Mesothelial cell of epicardium (in vitro differentiated cells): ENCODE measurements at regions not wholly inside any gene's neighbourhood (a gene's known extent, or its start where the extent isn't known, plus 50 kb on each side); places are given as distances from the start of the nearest gene placed in this dataset.

Source experiments
- DNase-seq, 2 experiments: peaks; one replicate each; pipeline ENCODE4 v3.0.0; 2021; ENCODE audit warnings: low spot score in 2 of 2; ENCODE audit not compliant: unreplicated experiment in 2 of 2
- H3K27ac Mint-ChIP-seq: 2 replicates; pipeline ENCODE4 v1.8.0; 2021; ENCODE audit warnings: mixed read lengths
- H3K27me3 Mint-ChIP-seq: 2 replicates; pipeline ENCODE4 v1.8.0; 2021; ENCODE audit warnings: low read depth, mixed read lengths
- H3K36me3 Mint-ChIP-seq: 2 replicates; pipeline ENCODE4 v1.8.0; 2021; ENCODE audit warnings: mixed read lengths
- H3K4me1 Mint-ChIP-seq: 2 replicates; pipeline ENCODE4 v1.8.0; 2021; ENCODE audit warnings: mixed read lengths
- H3K4me3 Mint-ChIP-seq: 2 replicates; pipeline ENCODE4 v1.8.0; 2021; ENCODE audit warnings: mild to moderate bottlenecking, moderate library complexity, mixed read lengths
- H3K9me3 Mint-ChIP-seq: 2 replicates; pipeline ENCODE4 v1.8.0; 2021; ENCODE audit warnings: mixed read lengths
- TF ChIP-seq, protein P1 (sequence below): fragments of 200-600 bp; sonication (generic); IDR thresholded peaks from one replicate; pipeline ENCODE4 v1.5.0; 2021; ENCODE audit warnings: antibody characterized with exemption; ENCODE audit not compliant: unreplicated experiment

DNA sequence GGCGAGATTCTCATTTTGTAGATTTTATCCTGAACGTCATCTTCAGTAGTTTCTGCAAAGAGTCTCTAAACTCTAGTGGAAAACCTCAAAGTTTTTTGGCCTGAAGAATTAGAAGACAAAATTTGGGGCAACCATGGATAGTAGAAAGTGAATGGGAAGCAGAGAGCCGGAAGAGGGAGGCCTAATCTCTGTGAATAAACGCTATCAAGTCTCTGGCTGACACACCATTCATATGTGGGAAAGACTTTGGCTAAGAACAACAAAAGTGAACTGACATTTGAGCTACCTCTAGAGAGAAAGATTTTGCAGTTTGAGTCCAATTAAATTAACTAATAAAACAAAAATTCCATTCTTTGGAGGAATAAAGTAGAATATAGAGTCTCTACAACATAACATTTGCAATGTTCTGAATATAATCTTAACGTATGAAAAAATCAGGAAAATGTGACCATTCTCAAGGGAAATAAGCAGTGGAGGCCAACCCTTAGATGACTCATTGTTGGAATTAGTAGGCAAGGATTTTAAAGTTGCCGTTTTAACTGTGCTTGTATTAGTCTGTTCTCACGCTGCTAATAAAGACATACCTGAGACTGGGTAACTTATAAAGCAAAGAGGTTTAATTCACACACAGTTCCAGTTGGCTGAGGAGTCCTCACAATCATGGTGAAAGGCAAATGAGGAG lies 184.6 kb downstream of the C3orf38 start:
- Mint-ChIP-seq H3K4me1 (no peaks in the 10 kb centered on the region), H3K9me3 (peaks cover 37% of the 10 kb centered on the region), H3K4me3 (no peak overlapping the region), H3K27ac (no peak overlapping the region), H3K36me3 (peaks cover 3% of the 10 kb centered on the region), H3K27me3 (no peaks in the 10 kb centered on the region)
- no peak for DNase-seq
- TF ChIP-seq, protein P1, sequence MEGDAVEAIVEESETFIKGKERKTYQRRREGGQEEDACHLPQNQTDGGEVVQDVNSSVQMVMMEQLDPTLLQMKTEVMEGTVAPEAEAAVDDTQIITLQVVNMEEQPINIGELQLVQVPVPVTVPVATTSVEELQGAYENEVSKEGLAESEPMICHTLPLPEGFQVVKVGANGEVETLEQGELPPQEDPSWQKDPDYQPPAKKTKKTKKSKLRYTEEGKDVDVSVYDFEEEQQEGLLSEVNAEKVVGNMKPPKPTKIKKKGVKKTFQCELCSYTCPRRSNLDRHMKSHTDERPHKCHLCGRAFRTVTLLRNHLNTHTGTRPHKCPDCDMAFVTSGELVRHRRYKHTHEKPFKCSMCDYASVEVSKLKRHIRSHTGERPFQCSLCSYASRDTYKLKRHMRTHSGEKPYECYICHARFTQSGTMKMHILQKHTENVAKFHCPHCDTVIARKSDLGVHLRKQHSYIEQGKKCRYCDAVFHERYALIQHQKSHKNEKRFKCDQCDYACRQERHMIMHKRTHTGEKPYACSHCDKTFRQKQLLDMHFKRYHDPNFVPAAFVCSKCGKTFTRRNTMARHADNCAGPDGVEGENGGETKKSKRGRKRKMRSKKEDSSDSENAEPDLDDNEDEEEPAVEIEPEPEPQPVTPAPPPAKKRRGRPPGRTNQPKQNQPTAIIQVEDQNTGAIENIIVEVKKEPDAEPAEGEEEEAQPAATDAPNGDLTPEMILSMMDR, result no peak

DNA sequence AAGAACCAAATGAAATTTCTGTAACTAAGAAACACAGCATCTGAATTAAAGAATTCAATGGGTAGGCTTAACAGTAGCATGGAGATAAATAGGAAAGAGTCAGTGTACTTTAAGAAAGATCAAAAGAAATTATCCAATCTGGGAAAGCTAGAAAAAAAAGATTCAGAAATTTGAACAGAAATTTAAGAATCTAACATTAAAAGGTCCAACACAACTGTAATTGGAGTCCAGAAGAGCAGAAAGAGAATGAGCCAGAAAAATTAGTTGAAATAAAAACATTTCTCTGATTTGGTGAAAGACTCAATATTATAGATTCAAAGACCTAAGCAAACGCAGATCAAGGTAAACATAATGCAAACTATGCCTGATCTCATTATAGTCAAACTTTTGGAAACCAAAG lies 187.1 kb downstream of the C3orf38 start:
- no peak for DNase-seq
- H3K4me1 Mint-ChIP-seq, result no peaks in the 10 kb centered on the region
- H3K27me3 Mint-ChIP-seq, result no peaks in the 10 kb centered on the region
- peaks cover 37% of the 10 kb centered on the region for H3K9me3 Mint-ChIP-seq
- TF ChIP-seq, protein P1, result no peak
- H3K27ac Mint-ChIP-seq, result no peak overlapping the region
- no peak overlapping the region for H3K4me3 Mint-ChIP-seq
- peaks cover 3% of the 10 kb centered on the region for H3K36me3 Mint-ChIP-seq

DNA sequence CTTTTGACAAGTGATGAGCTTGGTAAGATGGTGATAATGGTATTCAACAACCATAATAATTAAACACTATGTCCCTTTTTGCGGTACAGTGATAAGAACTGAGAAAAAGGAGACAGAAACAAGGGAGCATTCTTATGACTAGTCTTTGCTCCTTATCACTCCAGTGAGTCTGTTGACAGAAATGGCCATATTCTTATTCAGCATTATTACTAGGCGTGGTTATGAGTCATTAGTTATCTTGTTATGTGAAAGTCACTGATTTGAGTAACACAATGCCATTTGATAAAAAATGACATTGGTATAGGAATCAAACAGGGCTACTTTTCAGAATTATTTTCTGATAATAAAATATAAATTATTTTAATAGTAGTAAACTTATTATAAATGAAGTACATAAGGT lies 193.5 kb downstream of the C3orf38 start:
- DNase-seq, result no peak
- Mint-ChIP-seq H3K4me1 (no peaks in the 10 kb centered on the region), H3K4me3 (no peak overlapping the region), H3K9me3 (peaks cover 4% of the 10 kb centered on the region), H3K27ac (no peak overlapping the region), H3K27me3 (no peaks in the 10 kb centered on the region), H3K36me3 (no peaks in the 10 kb centered on the region)
- TF ChIP-seq, protein P1, result no peak

DNA sequence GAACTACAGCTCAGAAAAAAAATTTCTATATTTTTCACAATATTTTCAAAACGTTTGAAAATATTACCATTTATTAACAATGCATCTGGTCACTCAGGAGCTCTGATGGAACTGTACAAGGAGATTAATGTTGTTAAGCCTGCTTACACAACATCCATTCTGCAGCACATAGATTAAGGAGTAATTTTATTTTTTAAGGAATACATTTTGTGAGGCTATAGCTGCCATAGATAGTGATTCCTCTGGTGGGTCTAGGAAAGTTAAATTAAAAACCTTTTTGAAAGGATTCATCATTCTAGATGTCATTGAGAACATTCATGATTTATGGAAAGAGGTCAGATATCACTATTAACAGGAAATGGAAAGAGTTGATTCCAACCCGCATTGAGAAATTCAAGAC lies 196.9 kb downstream of the C3orf38 start:
- no peak overlapping the region for H3K27ac Mint-ChIP-seq
- H3K36me3 Mint-ChIP-seq, result no peaks in the 10 kb centered on the region
- no peak for DNase-seq
- TF ChIP-seq, protein P1, result no peak
- peaks cover 6% of the 10 kb centered on the region for H3K9me3 Mint-ChIP-seq
- no peak overlapping the region for H3K4me3 Mint-ChIP-seq
- H3K4me1 Mint-ChIP-seq, result no peaks in the 10 kb centered on the region
- H3K27me3 Mint-ChIP-seq, result peaks cover 4% of the 10 kb centered on the region

DNA sequence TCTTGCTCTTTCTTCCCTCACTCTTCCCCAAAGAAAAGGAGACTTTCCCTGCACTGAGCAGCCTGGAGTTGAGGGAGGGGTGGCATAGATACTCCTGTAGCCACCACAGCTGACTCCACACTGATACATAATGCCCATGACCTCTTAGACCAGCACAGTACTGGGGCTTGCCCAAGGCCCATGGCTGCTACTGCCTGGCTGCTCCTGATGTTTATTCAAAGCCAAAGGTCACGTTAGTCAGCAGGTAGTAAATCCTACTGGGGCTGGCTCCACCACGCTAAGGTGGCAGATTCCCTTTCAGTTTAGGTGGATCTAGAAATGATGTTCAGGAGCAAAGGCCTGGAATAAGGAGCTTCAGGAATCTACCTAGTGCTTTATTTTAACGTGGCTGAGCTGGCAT lies 212.7 kb downstream of the C3orf38 start:
- TF ChIP-seq, protein P1, result no peak
- Mint-ChIP-seq H3K4me3 (no peak overlapping the region), H3K36me3 (no peaks in the 10 kb centered on the region), H3K27me3 (no peaks in the 10 kb centered on the region), H3K4me1 (no peaks in the 10 kb centered on the region), H3K27ac (no peak overlapping the region), H3K9me3 (peaks cover 42% of the 10 kb centered on the region)
- DNase-seq, result no peak

DNA sequence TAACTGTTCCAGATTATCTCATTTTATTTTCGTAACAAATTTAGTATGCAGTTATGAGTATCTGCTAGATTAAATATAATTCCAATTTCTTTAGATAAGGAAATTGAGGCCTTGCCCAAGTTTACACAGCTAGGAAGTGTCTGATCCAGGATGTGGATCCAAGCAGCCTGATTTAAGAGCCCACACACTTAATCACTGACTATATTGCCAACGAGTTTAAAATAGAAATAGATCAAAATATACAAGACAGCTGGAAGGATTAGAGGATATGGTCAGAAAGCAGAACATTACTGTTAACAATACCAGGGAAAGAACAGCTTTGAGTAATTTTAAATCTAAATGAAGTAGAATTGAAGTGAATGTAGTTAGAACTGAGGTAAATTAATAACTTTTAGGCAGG lies 215.2 kb downstream of the C3orf38 start:
- DNase-seq, result no peak
- H3K36me3 Mint-ChIP-seq, result no peaks in the 10 kb centered on the region
- H3K27ac Mint-ChIP-seq, result no peak overlapping the region
- no peaks in the 10 kb centered on the region for H3K4me1 Mint-ChIP-seq
- no peak overlapping the region for H3K4me3 Mint-ChIP-seq
- TF ChIP-seq, protein P1, result no peak
- no peaks in the 10 kb centered on the region for H3K27me3 Mint-ChIP-seq
- H3K9me3 Mint-ChIP-seq, result peaks cover 26% of the 10 kb centered on the region
